ENCODE measurements at regions not wholly inside any gene's neighbourhood (a gene's known extent, or its start where the extent isn't known, plus 50 kb on each side); places are given as distances from the start of the nearest gene placed in this dataset.
"Not testable (repeated sequence)": the region's sequence is repeated elsewhere in the genome, so short reads cannot be mapped to it uniquely, and the experiment has no call there.

DNA sequence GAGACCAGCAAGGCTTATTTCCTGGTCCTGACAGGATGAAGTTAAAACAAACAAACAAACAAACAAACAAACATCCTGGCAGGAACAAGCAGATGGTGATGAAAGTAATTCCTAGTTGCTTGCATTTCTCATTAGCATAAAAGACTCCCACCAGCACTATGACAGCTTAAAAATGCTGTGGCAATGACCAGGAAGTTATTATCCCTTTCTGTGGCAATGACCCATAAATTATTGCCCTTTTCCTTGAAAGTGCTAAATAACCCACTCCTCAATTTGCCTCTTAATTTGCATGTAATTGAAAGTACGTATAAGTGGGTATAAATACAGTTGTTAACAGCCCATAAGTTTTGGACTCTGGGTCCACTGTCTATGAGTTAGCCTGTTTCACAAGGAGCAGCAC is 727.6 kb upstream of the NEGR1 start:
- no peaks in the 10 kb centered on the region for H3K4me1 ChIP-seq (ENCODE audit: control insufficient read depth, insufficient read depth, low read length)
- H3K9me3 ChIP-seq (ENCODE audit: control insufficient read depth, low read length): no peaks in the 10 kb centered on the region
- H3K4me3 ChIP-seq (ENCODE audit: insufficient read depth, low read depth, low read length): no peak overlapping the region
- WGBS, 2 experiments: no CpG with 5 or more reads among the region's 1 CpG
- H3K27ac ChIP-seq (ENCODE audit: insufficient read depth, low read depth, low read length, poor library complexity, severe bottlenecking): no peak overlapping the region
- H3K27me3 ChIP-seq (ENCODE audit: control insufficient read depth, insufficient read depth, low read length, poor library complexity, severe bottlenecking): no peaks in the 10 kb centered on the region
- no peaks in the 10 kb centered on the region for H3K36me3 ChIP-seq (ENCODE audit: control insufficient read depth, insufficient read depth, low read length)

DNA sequence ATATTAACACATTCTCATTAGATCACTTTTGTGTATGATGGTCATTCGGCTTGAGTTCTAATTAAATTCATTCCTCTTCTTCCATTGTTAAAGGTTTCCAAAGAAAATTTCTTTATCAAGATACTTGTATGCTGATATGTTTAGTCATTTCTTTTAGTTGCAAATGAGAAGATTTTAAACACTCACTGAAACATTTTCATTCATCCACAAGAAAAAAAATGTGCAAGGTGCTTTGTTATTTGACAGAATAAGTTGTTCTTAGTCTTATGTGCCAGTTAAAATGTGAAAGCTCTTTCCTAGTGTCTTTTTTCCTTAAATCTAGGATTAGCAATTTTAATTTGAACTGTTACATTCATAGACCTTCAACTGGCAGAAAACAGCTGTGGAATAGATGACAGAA is 727.0 kb upstream of the NEGR1 start:
- Histone ChIP-seq H3K36me3 (ENCODE audit: control insufficient read depth, insufficient read depth, low read length) (no peaks in the 10 kb centered on the region), H3K9me3 (ENCODE audit: control insufficient read depth, low read length) (no peaks in the 10 kb centered on the region), H3K4me1 (ENCODE audit: control insufficient read depth, insufficient read depth, low read length) (no peaks in the 10 kb centered on the region), H3K27ac (ENCODE audit: insufficient read depth, low read depth, low read length, poor library complexity, severe bottlenecking) (no peak overlapping the region), H3K27me3 (ENCODE audit: control insufficient read depth, insufficient read depth, low read length, poor library complexity, severe bottlenecking) (no peaks in the 10 kb centered on the region), H3K4me3 (ENCODE audit: insufficient read depth, low read depth, low read length) (no peak overlapping the region)
- WGBS, 2 experiments: 100% methylated on average over 1 of the region's 1 CpG; no CpG with 5 or more reads in 1 of the 2 experiments

- Histone ChIP-seq H3K4me3 (ENCODE audit: insufficient read depth, low read depth, low read length) (no peak overlapping the region), H3K27ac (ENCODE audit: insufficient read depth, low read depth, low read length, poor library complexity, severe bottlenecking) (no peak overlapping the region), H3K36me3 (ENCODE audit: control insufficient read depth, insufficient read depth, low read length) (no peaks in the 10 kb centered on the region), H3K4me1 (ENCODE audit: control insufficient read depth, insufficient read depth, low read length) (no peaks in the 10 kb centered on the region), H3K27me3 (ENCODE audit: control insufficient read depth, insufficient read depth, low read length, poor library complexity, severe bottlenecking) (no peaks in the 10 kb centered on the region), H3K9me3 (ENCODE audit: control insufficient read depth, low read length) (no peaks in the 10 kb centered on the region)
- 87 to 94% methylated on average over 4 of the region's 4 CpGs for WGBS, 2 experiments
Observed at GRCh38 chr1:72997624-72998023, 715.3 kb upstream of the NEGR1 start.

DNA sequence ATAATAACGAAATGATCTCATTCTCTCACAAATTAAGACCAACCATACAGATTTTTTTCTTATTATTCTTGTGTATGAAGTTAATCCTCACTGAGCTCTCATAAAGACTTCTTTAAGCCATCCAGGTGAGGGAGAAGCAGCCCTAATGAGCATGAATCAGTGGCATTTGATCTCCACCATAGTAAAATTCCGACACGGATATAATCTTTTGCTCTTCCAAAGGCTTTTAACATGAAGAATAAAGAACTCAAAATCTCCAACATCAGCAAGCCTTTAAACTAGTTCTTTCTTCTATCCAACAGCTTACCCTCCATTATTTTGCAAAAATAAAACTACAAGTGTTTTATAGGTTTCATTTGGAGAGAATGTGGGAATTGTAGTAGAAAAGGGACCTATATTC is 714.7 kb upstream of the NEGR1 start:
- Histone ChIP-seq H3K27me3 (ENCODE audit: control insufficient read depth, insufficient read depth, low read length, poor library complexity, severe bottlenecking) (no peaks in the 10 kb centered on the region), H3K27ac (ENCODE audit: insufficient read depth, low read depth, low read length, poor library complexity, severe bottlenecking) (no peak overlapping the region), H3K4me3 (ENCODE audit: insufficient read depth, low read depth, low read length) (no peak overlapping the region), H3K4me1 (ENCODE audit: control insufficient read depth, insufficient read depth, low read length) (no peaks in the 10 kb centered on the region), H3K36me3 (ENCODE audit: control insufficient read depth, insufficient read depth, low read length) (no peaks in the 10 kb centered on the region), H3K9me3 (ENCODE audit: control insufficient read depth, low read length) (no peaks in the 10 kb centered on the region)
- WGBS, 2 experiments: 90% methylated on average over 2 of the region's 3 CpGs

- 79 to 86% methylated on average over 2 to 4 of the region's 4 CpGs for WGBS, 2 experiments
- H3K4me1 ChIP-seq (ENCODE audit: control insufficient read depth, insufficient read depth, low read length); H3K36me3 ChIP-seq (ENCODE audit: control insufficient read depth, insufficient read depth, low read length): not testable (repeated sequence)
Observed at GRCh38 chr1:72987871-72988270, 705.5 kb upstream of the NEGR1 start.

DNA sequence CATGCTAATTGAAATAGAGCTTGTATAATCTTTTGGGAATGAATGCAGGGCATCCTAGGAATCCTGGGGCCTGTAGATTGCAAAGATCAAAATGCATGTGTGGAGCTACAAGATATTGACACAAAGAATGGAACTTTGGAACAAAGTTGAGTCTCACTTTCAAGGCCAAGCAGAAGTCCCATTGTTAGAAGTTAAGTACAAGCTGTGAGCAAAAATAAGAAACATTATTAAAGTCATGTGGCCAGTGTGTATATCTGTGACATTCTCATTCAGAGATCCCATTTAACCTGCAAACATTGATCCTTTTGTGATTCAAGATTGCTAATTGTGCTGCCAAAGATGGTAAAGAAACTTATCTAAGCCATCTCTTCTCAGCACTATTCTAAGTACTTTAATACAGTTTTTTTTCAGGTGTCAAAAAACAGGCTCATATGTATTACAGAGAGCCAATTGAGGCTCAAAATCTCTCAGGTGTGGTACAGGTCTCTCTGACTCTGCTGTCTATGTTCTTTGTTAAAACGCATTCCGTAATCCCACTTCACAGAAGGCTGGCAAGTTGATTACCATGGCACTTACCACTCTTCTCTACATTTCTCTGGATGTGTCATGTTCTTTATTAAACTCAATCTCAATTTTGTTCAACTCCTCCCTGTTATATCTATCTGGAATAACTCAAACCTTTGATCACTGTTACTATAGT is 704.4 kb upstream of the NEGR1 start:
- no peaks in the 10 kb centered on the region for H3K9me3 ChIP-seq (ENCODE audit: control insufficient read depth, low read length)
- H3K27me3 ChIP-seq (ENCODE audit: control insufficient read depth, insufficient read depth, low read length, poor library complexity, severe bottlenecking): no peaks in the 10 kb centered on the region
- no peaks in the 10 kb centered on the region for H3K4me1 ChIP-seq (ENCODE audit: control insufficient read depth, insufficient read depth, low read length)
- no peak overlapping the region for H3K27ac ChIP-seq (ENCODE audit: insufficient read depth, low read depth, low read length, poor library complexity, severe bottlenecking)
- WGBS, 2 experiments: 73 to 76% methylated on average over 2 of the region's 2 CpGs
- no peaks in the 10 kb centered on the region for H3K36me3 ChIP-seq (ENCODE audit: control insufficient read depth, insufficient read depth, low read length)
- no peak overlapping the region for H3K4me3 ChIP-seq (ENCODE audit: insufficient read depth, low read depth, low read length)

More at GRCh38 chr1:72987871-72988270, 705.5 kb upstream of the NEGR1 start:
- not testable (repeated sequence) for H3K27me3 ChIP-seq (ENCODE audit: control insufficient read depth, insufficient read depth, low read length, poor library complexity, severe bottlenecking); H3K27ac ChIP-seq (ENCODE audit: insufficient read depth, low read depth, low read length, poor library complexity, severe bottlenecking); H3K9me3 ChIP-seq (ENCODE audit: control insufficient read depth, low read length); H3K4me3 ChIP-seq (ENCODE audit: insufficient read depth, low read depth, low read length)

DNA sequence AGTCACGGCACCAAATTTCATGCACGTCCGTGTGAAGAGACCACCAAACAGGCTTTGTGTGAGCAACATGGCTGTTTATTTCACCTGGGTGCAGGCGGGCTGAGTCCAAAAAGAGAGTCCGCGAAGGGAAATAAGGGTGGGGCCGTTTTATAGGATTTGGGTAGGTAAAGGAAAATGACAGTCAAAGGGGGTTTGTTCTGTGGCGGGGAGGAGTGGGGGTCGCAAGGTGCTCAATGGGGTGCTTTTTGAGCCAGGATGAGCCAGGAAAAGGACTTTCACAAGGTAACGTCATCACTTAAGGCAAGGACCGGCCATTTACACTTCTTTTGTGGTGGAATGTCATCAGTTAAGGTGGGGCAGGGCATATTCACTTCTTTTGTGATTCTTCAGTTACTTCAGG is 702.7 kb upstream of the NEGR1 start:
- WGBS, 2 experiments: 80 to 82% methylated on average over 8 to 11 of the region's 11 CpGs
- not testable (repeated sequence) for H3K27ac ChIP-seq (ENCODE audit: insufficient read depth, low read depth, low read length, poor library complexity, severe bottlenecking); H3K4me3 ChIP-seq (ENCODE audit: insufficient read depth, low read depth, low read length)

DNA sequence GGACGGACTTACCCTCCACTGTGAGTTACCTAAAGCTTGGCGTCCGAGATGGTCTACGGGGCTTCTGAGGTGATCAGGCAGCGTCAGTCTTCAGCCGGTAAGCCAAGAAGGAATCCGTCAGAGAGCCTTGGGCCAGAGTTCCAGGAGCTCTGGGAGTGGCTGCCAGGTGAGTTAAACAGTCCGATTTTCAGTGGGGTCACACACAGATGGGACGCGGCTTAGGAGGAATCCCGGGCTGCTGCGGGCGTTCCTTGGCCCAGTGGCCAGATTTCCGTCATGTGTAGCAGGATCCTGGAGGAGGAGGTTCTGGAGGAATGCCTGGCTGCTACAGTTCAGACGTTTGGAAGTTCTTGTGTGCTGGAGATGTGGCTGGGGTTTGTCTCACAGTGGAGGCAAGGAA is 700.7 kb upstream of the NEGR1 start:
- H3K4me3 ChIP-seq (ENCODE audit: insufficient read depth, low read depth, low read length); H3K27ac ChIP-seq (ENCODE audit: insufficient read depth, low read depth, low read length, poor library complexity, severe bottlenecking); H3K4me1 ChIP-seq (ENCODE audit: control insufficient read depth, insufficient read depth, low read length); H3K27me3 ChIP-seq (ENCODE audit: control insufficient read depth, insufficient read depth, low read length, poor library complexity, severe bottlenecking); H3K9me3 ChIP-seq (ENCODE audit: control insufficient read depth, low read length); H3K36me3 ChIP-seq (ENCODE audit: control insufficient read depth, insufficient read depth, low read length): not testable (repeated sequence)
- 78 to 83% methylated on average over 15 of the region's 15 CpGs for WGBS, 2 experiments

More for the DNA sequence above, 702.7 kb upstream of the NEGR1 start:
- H3K27me3 ChIP-seq (ENCODE audit: control insufficient read depth, insufficient read depth, low read length, poor library complexity, severe bottlenecking); H3K36me3 ChIP-seq (ENCODE audit: control insufficient read depth, insufficient read depth, low read length); H3K9me3 ChIP-seq (ENCODE audit: control insufficient read depth, low read length); H3K4me1 ChIP-seq (ENCODE audit: control insufficient read depth, insufficient read depth, low read length): not testable (repeated sequence)

DNA sequence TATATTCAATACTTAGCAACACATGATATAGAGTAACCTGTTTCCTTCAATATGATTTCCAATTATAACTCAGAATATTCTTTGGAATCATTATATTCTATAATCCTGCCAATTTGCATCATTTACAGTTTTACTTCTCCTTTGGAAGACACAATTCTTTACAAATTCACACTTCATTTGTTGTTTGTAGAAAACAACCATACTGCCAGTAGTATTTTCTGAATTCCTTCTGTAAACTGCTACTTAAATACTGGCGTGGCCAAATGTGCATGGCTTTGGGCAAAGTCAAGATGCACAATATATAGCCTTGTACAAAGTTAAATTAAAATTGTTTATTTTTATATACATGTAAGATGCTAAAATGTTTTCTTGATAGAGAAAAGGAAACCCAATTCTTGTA is 687.1 kb upstream of the NEGR1 start:
- Histone ChIP-seq H3K4me3 (ENCODE audit: insufficient read depth, low read depth, low read length) (no peak overlapping the region), H3K36me3 (ENCODE audit: control insufficient read depth, insufficient read depth, low read length) (no peaks in the 10 kb centered on the region), H3K27ac (ENCODE audit: insufficient read depth, low read depth, low read length, poor library complexity, severe bottlenecking) (no peak overlapping the region), H3K4me1 (ENCODE audit: control insufficient read depth, insufficient read depth, low read length) (no peaks in the 10 kb centered on the region), H3K27me3 (ENCODE audit: control insufficient read depth, insufficient read depth, low read length, poor library complexity, severe bottlenecking) (no peaks in the 10 kb centered on the region), H3K9me3 (ENCODE audit: control insufficient read depth, low read length) (no peaks in the 10 kb centered on the region)
- 80% methylated on average over 1 of the region's 1 CpG; no CpG with 5 or more reads in 1 of the 2 experiments for WGBS, 2 experiments

GRCh38 chr1:72954943-72955342 is 672.6 kb upstream of the NEGR1 start:
- Histone ChIP-seq H3K9me3 (ENCODE audit: control insufficient read depth, low read length) (no peaks in the 10 kb centered on the region), H3K27me3 (ENCODE audit: control insufficient read depth, insufficient read depth, low read length, poor library complexity, severe bottlenecking) (no peaks in the 10 kb centered on the region), H3K4me3 (ENCODE audit: insufficient read depth, low read depth, low read length) (no peak overlapping the region), H3K36me3 (ENCODE audit: control insufficient read depth, insufficient read depth, low read length) (no peaks in the 10 kb centered on the region), H3K4me1 (ENCODE audit: control insufficient read depth, insufficient read depth, low read length) (no peaks in the 10 kb centered on the region), H3K27ac (ENCODE audit: insufficient read depth, low read depth, low read length, poor library complexity, severe bottlenecking) (no peak overlapping the region)

DNA sequence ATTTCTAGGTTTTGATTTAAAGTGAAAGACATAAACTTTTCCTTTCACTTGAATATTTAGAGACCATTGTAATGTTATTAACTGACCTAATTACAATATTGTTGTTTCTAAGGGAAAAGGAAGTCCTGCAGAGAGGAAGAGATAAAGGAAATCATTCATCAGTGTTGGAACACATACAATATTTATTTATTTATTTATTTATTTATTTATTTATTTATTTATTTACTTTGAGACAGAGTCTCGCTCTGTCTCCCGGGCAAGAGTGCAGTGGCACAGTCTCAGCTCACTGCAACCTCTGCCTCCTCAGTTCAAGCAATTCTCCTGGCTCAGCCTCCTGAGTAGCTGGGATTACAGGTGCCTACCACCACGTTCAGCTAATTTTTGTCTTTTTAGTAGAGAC is 668.6 kb upstream of the NEGR1 start:
- 86 to 93% methylated on average over 3 of the region's 3 CpGs for WGBS, 2 experiments
- H3K27me3 ChIP-seq (ENCODE audit: control insufficient read depth, insufficient read depth, low read length, poor library complexity, severe bottlenecking); H3K4me3 ChIP-seq (ENCODE audit: insufficient read depth, low read depth, low read length); H3K9me3 ChIP-seq (ENCODE audit: control insufficient read depth, low read length); H3K27ac ChIP-seq (ENCODE audit: insufficient read depth, low read depth, low read length, poor library complexity, severe bottlenecking); H3K4me1 ChIP-seq (ENCODE audit: control insufficient read depth, insufficient read depth, low read length); H3K36me3 ChIP-seq (ENCODE audit: control insufficient read depth, insufficient read depth, low read length): not testable (repeated sequence)

All from ectodermal cell (in vitro differentiated cells).